CD4-positive, alpha-beta T cell treated with Interleukin-4 for 4 hours (primary cell): ENCODE measurements at regions not wholly inside any gene's neighbourhood (a gene's known extent, or its start where the extent isn't known, plus 50 kb on each side); places are given as distances from the start of the nearest gene placed in this dataset.

Experiments
- DNase-seq: peaks from one replicate; pipeline ENCODE4 v3.0.0-alpha.2; 2020

DNA sequence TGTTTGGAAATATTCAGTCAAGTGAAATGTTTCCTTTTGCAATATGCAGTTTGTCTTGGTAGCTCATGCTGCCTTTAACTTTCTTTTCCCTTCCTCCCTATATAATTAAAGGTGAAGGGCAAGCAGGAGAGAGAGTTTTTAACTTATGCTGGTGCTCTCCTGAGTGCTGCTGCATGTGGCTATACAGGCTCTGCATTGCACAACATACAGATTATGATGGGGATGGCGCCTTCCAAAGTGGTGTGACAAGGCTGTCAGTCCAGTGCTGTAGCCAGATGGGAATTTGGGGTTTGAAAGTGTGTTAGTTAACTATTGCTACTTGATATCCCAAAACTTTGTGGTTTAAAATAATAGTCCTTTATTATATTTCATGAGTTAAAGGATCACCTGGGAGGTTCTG is 199.0 kb downstream of the ATP23 start:
- DNase-seq = no peak

DNA sequence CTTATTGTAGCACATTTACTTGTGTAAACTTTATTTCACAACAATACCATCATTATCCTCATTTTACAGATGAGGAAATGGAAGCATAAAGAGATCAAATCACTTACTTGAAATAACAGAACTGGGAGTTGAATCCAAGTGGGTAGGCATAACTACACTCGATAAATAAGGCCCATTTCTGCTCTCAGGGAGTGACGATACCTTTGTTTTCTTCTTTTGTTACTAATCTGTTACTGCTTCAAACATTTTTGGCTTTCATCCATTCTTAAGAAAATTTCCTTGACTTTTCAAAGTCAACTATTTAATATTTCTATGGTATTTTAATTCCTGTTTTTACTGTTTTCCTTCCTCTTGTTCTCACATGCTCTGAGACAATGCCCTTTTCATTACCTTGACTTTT is 201.6 kb downstream of the ATP23 start:
- DNase-seq = no peak

DNA sequence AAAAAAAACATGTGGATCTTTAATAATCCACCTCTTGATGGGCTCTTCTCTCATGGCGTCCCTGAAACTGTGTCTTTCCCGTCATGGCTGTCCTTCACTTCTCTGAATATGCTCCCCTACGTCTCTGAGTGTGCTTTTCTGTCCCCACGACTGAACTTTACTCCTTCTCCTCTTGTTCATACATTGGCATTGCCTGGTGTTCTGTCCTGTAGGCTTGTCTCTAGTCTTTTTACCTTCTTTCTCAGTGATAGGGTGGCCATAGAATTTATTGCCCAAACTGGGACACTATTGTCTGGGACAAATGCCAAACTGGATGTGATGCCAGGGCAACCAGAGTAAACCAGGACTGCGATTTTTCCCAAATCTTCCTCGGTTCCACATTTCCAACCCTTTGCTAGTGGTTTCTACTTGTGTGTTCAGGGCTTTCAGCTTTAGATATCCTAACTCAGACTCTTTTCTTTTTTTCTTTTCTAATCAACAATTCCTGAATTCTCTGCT is 202.2 kb downstream of the ATP23 start:
- no peak for DNase-seq

DNA sequence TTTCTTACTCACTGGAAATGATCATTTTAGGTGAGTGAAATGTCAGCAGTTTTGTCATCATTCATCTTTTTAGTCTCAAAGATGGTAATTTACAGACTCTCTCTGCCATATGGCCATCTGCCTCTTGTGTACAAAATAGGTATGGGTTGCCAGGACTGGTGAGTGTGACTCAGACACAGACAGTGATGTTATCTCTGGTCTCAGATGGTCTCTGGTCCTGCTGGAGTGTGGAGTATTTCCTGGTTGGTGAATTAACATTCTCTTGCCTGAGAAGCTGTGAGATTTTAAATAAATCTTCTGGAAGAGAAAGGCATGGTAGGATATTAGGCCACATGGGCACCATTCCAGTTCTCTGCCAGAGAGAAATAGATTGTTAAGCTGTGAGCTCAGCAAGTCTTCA is 207.0 kb downstream of the ATP23 start:
- no peak for DNase-seq

DNA sequence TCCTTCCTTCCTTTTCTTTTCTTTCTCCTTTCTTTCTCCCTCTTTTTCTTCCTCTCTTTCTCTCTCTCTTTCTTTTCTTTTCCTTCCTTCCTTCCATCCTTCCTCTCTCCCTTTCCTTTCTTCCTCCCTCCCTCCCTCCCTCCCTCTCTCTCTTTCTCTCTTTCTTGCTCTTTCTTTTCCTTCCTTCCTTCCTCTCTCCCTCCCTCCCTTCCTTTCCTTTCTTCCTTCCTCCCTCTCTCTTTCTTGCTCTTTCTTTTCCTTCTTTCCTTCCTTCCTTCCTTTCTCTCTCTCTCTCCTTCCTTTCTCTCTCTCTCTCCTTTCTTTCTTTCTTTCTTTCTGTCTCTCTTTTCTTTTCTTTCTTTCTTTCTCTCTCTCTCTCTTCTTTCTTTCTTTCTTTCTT is 207.6 kb downstream of the ATP23 start:
- no peak for DNase-seq

DNA sequence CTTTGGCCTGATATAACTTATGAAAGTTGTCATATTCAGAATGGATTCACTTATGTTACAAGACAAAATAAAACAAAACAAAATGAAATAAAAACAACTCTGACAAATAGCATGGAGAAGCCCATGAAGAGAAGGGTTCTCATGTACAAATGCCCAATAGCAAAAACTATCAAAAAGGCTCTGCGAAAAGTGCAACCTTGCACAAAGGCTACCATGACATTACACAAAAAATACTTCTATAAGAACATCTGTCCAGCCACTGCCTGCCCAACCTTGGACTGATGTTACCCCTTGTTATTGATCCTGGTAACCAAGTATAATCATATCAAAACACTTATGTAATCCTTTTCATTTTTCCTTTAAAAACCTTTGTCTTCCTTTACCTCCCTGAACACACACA is 213.0 kb downstream of the ATP23 start:
- DNase-seq = no peak

DNA sequence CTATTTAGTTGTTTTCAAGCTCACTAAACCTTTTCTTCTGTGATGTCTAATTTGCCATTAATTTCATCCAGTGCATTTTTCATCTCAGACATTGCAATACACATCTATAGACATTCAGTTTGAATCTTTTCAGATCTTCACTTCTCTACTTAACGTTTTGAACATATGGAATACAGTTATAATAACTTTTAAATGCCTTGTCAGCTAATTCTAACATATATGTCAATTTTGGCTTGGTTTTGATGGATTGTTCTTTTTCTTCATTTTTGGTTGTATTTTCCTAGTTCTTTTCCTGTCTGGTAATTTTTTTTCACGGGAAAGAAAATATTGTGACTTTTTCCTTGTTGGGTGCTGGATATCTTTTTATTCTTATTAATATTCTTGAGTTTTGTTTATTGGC is 215.3 kb downstream of the ATP23 start:
- DNase-seq = no peak

DNA sequence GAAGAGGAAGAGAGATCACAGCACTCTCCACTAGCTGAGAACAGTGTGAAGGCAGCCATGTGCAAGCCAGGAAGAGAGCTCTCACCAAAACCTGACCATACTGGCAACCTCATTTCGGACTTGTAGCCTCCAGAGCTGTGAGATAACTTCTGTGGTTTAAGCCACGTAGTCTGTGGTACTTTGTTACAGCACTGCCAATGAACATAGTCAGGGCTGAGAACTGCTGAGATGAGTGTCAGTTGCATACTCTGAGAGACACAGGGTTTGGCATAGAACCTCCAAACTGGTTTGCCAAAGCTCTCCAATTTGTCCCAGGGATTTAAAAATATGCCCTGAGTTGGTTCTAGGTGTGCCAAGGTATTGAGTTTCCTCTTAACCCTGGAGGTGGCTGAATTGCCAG is 218.6 kb downstream of the ATP23 start:
- DNase-seq = no peak

DNA sequence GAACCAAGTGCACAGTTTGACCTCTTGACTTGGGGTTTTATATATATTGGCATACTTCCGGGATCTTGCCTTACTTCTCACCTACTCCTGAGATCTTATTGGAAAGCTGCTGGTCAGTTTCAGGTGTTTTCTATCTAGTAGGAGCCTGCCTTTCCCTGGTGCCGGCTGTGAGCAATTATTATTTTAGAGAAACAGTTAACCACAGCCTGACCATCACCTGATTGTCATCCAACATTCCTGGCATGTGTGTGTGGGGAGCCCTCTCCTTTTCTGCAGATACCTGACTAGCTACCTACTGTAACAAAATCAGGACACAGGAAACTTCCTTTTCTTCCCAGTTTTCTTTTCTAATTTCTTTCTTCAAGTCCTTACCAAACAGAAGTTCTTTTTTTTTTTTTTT is 220.4 kb downstream of the ATP23 start:
- no peak for DNase-seq

DNA sequence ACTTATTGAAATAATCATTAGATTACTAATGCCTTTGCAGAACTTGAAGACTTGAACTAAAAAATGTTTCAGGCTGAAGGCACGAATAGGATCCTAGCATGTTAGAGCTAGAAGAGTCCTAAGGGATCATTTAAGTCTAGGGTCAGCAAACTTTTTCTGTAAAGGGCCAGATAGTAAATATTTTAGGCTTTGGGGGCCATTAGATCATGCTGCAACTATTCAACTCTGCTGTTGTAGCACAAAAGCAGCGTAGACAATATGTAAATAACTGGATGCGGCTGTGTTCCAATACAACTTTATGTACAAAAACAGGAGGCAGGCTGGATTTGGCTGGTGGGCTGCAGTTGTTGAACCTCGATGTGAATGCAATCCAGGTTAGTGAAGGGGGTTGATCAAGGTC is 221.7 kb downstream of the ATP23 start:
- no peak for DNase-seq

DNA sequence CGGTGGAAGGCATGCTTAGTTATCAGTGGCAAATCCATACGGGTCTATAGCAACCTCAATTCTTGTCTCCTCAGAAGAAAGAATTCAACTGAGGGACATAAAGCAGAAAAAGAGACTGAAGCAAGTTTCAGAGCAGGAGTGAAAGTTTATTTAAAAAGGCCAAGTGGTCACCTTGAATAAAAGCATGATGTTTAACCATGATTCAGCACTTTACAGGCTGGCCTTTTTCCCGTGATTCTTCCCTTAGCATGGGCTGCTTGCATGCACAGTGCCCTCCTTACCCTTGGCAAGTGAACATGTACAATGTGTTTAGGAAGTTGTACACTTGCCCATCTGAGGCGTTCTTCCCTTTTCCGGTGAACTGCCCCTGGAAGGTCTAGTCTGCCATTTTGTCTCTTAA is 225.3 kb downstream of the ATP23 start:
- no peak for DNase-seq

DNA sequence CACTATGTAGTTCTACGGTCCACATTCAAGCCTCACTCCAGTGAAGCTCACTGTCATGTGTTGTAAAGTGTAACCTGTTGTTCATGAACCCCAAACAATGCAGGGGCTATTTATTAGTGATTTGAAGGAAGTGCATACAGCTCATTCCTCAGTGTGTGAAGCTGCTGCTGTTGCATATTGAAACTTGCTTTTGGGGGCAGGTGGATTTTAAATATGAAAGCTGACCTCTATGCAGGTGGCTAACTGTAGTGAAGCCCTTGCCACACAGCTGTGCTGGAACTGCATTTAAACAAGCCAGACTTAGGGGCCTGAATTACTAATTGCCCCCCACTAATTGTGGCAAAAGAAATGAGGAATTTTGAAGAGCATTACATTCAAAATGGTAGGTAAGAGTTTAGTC is 226.3 kb downstream of the ATP23 start:
- no peak for DNase-seq

DNA sequence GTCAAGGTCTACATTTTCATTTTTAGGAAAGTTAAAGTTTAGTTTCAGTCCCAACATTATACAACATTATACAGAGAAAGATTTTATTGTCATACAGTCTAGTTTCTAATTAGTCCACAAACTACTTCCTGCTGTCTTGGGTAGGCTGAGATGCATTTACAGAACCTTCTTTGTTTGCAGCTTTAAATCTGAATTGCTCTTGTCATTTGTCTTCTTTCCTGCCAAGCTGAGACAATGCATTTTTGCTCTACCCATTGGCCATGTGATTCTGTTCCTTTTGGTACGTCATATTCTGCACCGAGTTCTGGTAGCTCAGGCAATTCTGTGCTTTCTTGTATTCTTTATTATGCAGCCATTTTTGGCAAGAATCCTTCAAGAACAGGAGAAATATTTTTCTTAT is 228.5 kb downstream of the ATP23 start:
- no peak for DNase-seq

DNA sequence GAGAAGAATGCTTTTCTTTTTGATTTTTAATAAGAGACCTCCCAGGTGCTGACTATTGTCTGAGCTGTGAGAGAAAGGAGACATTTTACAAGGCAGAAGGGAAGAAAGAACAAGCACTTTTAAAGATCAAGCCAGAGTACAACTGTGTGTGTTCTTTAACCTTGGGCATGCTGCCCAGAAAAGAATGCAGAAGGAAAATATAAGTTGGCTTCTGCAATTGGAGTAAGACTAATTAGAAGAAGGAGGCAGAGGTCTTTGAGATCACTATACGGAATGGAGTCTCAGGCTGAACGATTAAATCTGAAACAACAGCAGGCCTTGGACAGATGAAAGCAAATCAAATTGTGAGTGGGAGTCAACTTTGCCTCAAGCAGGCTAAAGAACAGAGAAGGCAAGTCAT is 230.5 kb downstream of the ATP23 start:
- DNase-seq = no peak

DNA sequence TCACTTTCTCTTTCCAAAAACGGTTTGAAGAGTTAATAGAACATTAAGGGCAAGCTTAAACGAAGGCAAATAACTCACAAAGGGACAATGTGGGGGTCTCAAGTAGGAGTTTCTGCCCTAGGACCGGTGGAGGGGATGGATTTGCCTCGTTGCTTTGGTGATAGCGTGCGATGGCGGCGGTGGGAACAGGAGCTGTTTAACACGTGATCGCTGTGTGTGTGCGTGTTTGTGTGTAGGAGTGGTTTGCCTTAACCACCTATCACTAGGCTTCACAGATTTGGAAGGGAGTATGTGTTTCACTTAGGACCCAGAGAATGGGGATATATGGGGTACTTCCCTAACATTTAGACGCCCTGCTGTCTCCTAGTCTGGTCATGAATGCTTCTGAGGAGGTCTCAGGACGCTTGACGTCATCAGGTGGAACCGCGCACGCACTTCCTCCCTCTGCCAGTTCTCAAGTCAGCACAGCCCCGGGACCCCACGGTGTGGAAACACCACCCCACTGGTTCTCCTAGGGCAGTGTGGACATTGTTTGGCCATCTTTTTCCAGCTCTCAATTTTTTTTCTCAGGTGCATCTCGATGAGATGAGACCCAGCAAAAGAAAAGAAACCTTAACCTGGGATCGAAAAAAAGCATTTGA is 231.2 kb downstream of the ATP23 start:
- DNase-seq = no peak

DNA sequence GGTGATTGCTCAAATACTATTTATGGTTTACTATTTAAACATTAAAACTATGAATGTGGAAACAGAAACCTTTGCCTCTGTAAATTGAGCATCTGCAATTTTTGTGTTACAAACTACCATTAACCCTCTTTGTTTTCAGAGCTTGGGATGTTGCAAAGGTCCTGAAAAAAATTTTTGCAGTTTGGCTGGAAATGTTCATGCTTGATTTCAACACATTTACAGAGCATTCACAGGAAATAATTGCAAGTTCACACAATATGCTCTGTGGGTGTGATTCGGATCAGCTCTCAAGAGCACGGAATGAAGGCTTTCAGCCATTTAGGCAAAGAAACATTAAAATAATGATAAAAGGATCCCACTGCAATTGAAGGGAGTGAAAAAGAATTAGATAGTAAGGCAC is 232.9 kb downstream of the ATP23 start:
- no peak for DNase-seq

DNA sequence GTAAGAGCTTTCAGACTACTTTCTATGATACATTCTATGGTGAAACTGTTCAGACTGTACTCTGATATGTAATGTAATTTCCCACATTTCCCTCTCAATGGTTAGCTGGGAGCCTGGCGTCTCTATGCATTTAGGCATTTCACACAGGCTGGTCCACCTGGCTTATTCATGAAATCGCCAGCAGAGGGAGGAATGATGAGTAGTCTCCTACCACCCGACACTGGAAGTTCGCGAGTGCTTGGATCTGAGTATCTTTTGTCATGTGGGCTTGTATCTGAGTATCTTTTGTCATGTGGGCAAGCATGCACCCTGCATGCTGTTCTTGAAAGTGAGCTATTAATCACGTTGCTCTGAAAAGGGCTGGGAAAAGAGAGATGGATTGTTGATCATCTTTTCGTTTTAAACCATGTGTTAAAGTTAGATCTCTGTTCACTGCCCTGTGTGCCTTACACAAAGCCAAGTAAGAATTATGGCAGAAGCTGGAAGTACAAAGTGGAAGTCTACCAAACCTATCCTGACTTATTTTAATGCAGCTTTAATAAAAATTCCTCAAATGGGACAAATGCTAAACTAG is 235.0 kb downstream of the ATP23 start:
- DNase-seq = no peak

DNA sequence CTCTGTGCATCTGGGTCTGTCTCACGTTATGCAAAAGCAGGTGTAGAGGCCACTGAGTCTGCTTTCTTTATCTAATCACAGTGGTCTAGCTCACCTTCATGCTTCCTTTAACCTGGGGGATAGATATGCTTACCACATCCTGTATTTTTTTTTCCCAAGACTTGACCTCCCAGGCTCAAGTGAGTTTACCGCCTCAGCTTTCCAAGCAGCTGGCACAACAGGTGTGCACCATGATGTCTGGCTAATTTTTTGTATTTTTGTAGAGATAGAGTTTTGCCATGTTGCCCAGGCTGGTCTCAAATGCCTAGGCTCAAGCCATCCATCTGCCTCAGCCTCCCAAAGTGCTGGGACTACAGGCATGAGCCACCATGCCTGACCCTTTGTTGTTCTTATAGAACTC is 236.0 kb downstream of the ATP23 start:
- no peak for DNase-seq

DNA sequence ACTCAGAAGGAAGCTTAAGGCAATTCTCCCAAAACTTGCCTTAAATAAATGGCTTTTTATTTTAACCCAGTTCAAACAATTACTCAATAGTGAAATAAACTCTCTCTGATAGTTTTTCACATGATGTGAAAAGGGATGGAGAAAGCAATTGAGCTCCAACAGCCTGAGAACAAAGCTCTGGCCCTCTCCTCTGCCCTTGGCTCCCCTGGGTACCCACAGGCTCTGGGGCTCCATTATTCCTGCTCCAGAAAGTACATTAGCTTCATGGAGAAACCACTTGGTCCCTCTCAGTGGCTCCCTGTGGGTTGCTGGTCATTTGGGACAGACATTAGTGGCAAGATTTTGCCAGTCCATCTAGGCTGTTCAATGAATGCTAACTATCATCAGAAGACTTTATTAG is 242.8 kb downstream of the ATP23 start:
- no peak for DNase-seq

DNA sequence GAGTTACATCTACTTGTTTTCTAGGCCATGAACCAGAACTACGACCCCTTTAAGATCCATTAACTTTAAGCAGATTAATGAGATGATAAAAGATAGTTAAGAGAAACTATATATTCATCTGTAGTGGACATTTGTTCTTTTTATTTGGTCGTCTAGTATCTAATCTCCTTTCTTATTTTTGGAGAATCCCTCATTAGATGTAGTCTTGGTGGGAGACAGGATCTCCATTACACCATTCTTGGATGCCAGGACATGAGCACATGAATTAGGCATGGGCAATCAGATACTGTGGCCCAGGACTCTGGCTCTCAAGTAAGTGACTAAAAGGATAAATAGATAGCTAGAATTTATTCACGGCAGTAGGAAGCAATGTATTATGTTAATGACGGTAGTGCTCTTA is 245.0 kb downstream of the ATP23 start:
- no peak for DNase-seq

DNA sequence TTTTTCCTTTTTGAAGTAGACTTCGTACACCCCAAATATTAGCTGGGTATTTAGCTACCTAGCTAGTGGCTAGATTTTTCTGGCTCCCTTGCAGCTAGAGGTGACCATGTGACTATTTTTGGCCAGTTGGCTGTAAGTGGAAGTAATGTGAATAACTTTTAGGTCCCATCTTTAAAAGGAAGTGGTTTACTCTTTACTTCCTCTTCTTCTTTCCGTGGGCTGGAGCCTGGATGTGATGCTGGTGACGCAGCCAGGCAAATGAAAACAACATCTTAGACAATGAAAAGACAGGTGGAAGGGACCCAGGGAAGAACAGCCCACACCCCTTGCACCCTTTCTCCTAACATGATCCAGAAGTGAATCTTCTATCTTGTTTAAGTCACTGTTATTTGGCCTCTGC is 245.5 kb downstream of the ATP23 start:
- DNase-seq = no peak

DNA sequence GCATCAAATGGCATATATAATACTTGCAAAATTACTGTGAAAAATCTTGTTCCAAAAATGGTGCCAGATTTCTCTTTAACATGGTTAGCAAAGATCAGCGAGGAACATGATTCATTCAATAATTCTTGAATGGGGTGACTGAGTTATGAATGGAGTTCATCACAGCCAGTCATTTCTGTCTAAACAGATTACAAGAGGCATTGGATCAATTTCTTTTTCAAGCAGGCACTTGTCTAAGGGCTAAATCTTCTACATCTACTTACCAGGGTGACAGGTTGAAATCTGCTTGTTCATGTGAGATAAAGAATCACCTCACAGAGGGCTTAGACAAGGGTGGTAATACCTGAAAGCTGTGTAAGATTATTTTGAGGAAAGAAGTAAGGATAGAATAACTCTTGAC is 247.7 kb downstream of the ATP23 start:
- DNase-seq = no peak

DNA sequence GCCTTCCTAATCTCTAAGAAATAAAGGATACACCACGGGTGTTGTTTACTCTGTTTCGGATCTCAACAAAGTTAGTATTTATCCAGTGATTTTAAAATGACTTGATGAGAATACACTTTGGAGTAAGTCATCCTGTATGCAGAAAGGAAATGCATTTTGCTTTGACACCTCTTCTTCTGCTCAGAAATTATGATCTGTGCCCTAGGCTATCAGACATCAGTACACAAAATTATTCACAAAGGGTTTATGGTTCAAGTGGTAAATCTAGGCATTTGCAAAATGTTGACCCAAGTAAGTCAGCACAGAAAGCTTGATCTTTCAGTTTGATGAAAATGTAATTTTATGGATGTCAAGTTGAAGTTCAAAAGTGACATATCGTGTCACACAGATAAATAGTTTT is 248.5 kb downstream of the ATP23 start:
- DNase-seq = no peak

DNA sequence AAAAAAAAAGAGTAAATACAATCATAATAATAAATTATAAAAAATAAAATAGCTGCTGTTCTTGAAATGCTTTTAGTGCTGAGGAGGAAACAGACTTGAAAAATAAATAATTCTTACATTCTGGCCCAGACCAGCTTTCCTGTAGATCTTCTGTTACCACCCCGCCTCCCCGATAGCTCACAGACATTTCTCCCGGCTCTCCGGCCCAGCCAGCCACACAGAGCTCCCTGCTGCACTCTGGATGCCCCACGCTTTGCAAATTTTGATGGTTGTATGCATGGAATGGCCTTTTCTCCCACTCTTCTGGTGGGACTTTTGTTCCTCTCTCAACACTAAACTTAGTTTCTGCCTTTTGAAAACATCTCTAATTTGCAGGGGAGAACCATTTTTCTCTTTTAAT is 249.3 kb downstream of the ATP23 start:
- no peak for DNase-seq

DNA sequence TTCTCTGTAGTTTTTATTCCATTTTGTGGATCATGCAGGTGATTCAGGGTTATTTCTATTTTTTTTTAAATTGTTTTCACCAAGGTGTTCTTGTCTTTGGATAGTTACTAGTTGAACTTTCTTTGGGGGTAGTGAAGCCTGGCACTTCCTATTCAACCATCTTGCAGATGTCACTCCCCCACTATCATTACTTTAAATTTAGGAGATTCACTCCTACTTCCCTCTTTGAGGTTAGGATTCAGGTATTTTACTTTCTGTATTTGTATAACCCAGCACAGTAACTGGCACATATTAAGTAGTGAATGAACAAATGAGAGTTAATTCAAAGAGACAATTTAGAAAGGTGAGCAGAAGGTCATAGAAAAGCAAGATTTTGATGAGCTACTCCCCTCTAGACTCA is 255.6 kb downstream of the ATP23 start:
- DNase-seq = no peak
